Lower lobe of right lung (tissue), 2 donors: ENCODE measurements at regions not wholly inside any gene's neighbourhood (a gene's known extent, or its start where the extent isn't known, plus 50 kb on each side); places are given as distances from the start of the nearest gene placed in this dataset.

Experiments
- ATAC-seq, 2 donors: fragments of 200-7000 bp; cut with Tn5 transposase; one replicate each; pipeline ENCODE4 v1.9.1; 2020 to 2022; ENCODE audit warnings: mild to moderate bottlenecking in 2 of 2, moderate library complexity in 2 of 2
- DNase-seq: peaks from one replicate; pipeline ENCODE4 v3.0.0-alpha.2; 2020
- H3K27ac ChIP-seq: fragments of 200-600 bp; one replicate; pipeline ENCODE4 v1.8.0; 2022
- H3K27me3 ChIP-seq: fragments of 200-600 bp; one replicate; pipeline ENCODE4 v1.8.0; 2022; ENCODE audit warnings: low read depth
- H3K36me3 ChIP-seq: fragments of 200-600 bp; one replicate; pipeline ENCODE4 v1.8.0; 2022; ENCODE audit warnings: mild to moderate bottlenecking
- H3K4me1 ChIP-seq: fragments of 200-600 bp; one replicate; pipeline ENCODE4 v1.8.0; 2022
- H3K4me3 ChIP-seq: fragments of 200-600 bp; one replicate; pipeline ENCODE4 v1.8.0; 2022; ENCODE audit warnings: mild to moderate bottlenecking
- H3K9me3 ChIP-seq: fragments of 200-600 bp; one replicate; pipeline ENCODE4 v1.8.0; 2022
- CTCF ChIP-seq: fragments of 200-600 bp; IDR thresholded peaks from one replicate; pipeline ENCODE4 v1.8.0; 2022; ENCODE audit warnings: antibody characterized with exemption, mild to moderate bottlenecking
- intact Hi-C: fragments of 100-400 bp; cut with DNase I; formaldehyde crosslinking; loops from one replicate; pipeline ENCODE4 v1.11.0; 2022
- donor health status: DM: no; HTN: yes; CAD: no; lungs with severe emphysema.

- H3K27ac ChIP-seq: no peak overlapping the region
- no peak overlapping the region for H3K4me3 ChIP-seq
- peaks cover 8% of the 10 kb centered on the region for H3K27me3 ChIP-seq
- no peak for TF ChIP-seq CTCF
- H3K9me3 ChIP-seq: no peaks in the 10 kb centered on the region
- H3K36me3 ChIP-seq: no peaks in the 10 kb centered on the region
- intact Hi-C loops: no loop called here
- DNase-seq: no peak
- ATAC-seq: no peak
- H3K4me1 ChIP-seq: no peaks in the 10 kb centered on the region
Measured at GRCh38 chr15:92316586-92317295, 76.9 kb upstream of the ST8SIA2 start.

- DNase-seq (no peak), ATAC-seq (no peak)
- H3K27me3 ChIP-seq: peaks cover 11% of the 10 kb centered on the region
- no peak for TF ChIP-seq CTCF
- no peaks in the 10 kb centered on the region for H3K36me3 ChIP-seq
- no peak overlapping the region for H3K27ac ChIP-seq
- H3K4me3 ChIP-seq: no peak overlapping the region
- no peaks in the 10 kb centered on the region for H3K9me3 ChIP-seq
- no peaks in the 10 kb centered on the region for H3K4me1 ChIP-seq
- intact Hi-C loops: no loop called here
Measured at GRCh38 chr15:92320012-92320699, 73.5 kb upstream of the ST8SIA2 start.

GRCh38 chr15:92322566-92323355, 70.9 kb upstream of the ST8SIA2 start:
- DNase-seq (no peak), ATAC-seq (no peak)
- no peak for TF ChIP-seq CTCF
- intact Hi-C loops: no loop called here
- Histone ChIP-seq H3K27me3 (peaks cover 11% of the 10 kb centered on the region), H3K4me3 (no peak overlapping the region), H3K4me1 (no peaks in the 10 kb centered on the region), H3K36me3 (no peaks in the 10 kb centered on the region), H3K27ac (no peak overlapping the region), H3K9me3 (no peaks in the 10 kb centered on the region)

GRCh38 chr15:92323525-92323924, 70.2 kb upstream of the ST8SIA2 start:
- no peaks in the 10 kb centered on the region for H3K9me3 ChIP-seq

More at GRCh38 chr15:92323525-92323924, 70.2 kb upstream of the ST8SIA2 start:
- H3K27me3 ChIP-seq: peaks cover 8% of the 10 kb centered on the region
- DNase-seq (no peak), ATAC-seq (no peak)
- no peaks in the 10 kb centered on the region for H3K36me3 ChIP-seq
- no peak for TF ChIP-seq CTCF
- H3K27ac ChIP-seq: no peak overlapping the region
- intact Hi-C loops: no loop called here
- no peak overlapping the region for H3K4me3 ChIP-seq
- H3K4me1 ChIP-seq: no peaks in the 10 kb centered on the region
